Natural killer cell treated with Interleukin-12 subunit alpha and Interleukin-12 subunit beta and Interleukin-15 and Interleukin-18, amount 100 ng/mL, for 72 hours (primary cell): ENCODE measurements at regions not wholly inside any gene's neighbourhood (a gene's known extent, or its start where the extent isn't known, plus 50 kb on each side); places are given as distances from the start of the nearest gene placed in this dataset.
"Not testable (repeated sequence)": the region's sequence is repeated elsewhere in the genome, so short reads cannot be mapped to it uniquely, and the experiment has no call there.

Experiments used
- ATAC-seq, 2 donors: fragments of 150-1000 bp; cut with Tn5 transposase in 1 of 2; sonication (Bioruptor Pico), chemical (Tn5 transposase) in 1 of 2; 2 replicates each; pipeline ENCODE4 v1.10.0; 2021
- DNase-seq: peaks from one replicate; pipeline ENCODE4 v3.0.0; 2022; ENCODE audit warnings: low spot score
- H3K27ac Mint-ChIP-seq, 2 donors: 1 replicate in 1 of 2; 2 replicates in 1 of 2; pipeline ENCODE4 v1.8.0; 2022; ENCODE audit warnings: mixed read lengths in 2 of 2, mild to moderate bottlenecking in 1 of 2, moderate library complexity in 1 of 2
- H3K27me3 Mint-ChIP-seq, 2 donors: 1 replicate in 1 of 2; 2 replicates in 1 of 2; pipeline ENCODE4 v1.8.0; 2022; ENCODE audit warnings: mixed read lengths in 2 of 2
- H3K36me3 Mint-ChIP-seq: one replicate; pipeline ENCODE4 v1.8.0; 2022; ENCODE audit warnings: mixed read lengths
- H3K4me1 Mint-ChIP-seq, 2 donors: 1 replicate in 1 of 2; 2 replicates in 1 of 2; pipeline ENCODE4 v1.8.0; 2022; ENCODE audit warnings: low read depth in 2 of 2, mixed read lengths in 2 of 2, mild to moderate bottlenecking in 1 of 2
- H3K4me3 Mint-ChIP-seq: one replicate; pipeline ENCODE4 v1.8.0; 2022; ENCODE audit warnings: mixed read lengths
- H3K9me3 Mint-ChIP-seq: 2 replicates; pipeline ENCODE4 v1.8.0; 2022; ENCODE audit warnings: mixed read lengths

DNA sequence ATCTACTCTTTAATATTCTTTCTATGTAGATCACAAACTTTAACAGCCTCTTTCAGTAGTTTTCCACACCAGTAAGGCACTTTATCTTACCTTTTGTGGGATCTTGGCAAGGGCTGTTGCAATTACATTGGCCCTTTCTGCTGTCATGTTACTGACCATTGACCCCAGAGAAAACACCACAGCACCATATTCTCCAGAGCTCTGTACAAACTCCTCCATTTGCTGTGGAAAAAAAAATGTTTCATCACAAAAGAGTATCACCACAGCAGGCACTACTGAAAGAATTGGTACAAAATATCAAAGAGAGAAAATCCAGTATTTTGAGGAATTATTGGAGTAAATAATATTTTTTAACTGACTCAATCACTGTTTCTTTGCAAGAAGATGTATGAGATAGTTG, 62.3 kb upstream of the UGT2A3 start:
- H3K27ac Mint-ChIP-seq, H3K4me3 Mint-ChIP-seq, H3K4me1 Mint-ChIP-seq, DNase-seq, H3K36me3 Mint-ChIP-seq, H3K27me3 Mint-ChIP-seq, ATAC-seq, H3K9me3 Mint-ChIP-seq: not testable (repeated sequence)

DNA sequence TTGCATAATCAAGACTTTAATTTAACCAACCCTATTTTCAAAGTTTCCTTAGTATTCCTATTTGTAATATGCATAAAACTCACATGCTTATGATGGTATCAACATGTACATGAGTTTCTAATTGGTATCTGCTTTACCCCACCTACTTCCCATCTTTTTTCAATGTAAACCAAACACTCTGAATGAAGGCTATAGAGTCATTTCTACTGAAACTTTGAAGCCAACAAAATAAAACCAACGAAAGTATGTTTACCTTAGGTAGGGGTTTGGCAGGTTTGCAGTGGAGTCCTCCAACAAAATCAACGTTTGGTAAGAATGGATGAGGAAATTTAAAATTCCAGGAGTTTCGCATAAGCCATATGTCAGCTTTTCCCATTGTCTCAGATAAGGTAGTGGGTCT, 66.4 kb upstream of the UGT2A3 start:
- not testable (repeated sequence) for H3K27ac Mint-ChIP-seq, H3K36me3 Mint-ChIP-seq, H3K4me1 Mint-ChIP-seq, H3K27me3 Mint-ChIP-seq, H3K9me3 Mint-ChIP-seq, ATAC-seq, H3K4me3 Mint-ChIP-seq, DNase-seq

DNA sequence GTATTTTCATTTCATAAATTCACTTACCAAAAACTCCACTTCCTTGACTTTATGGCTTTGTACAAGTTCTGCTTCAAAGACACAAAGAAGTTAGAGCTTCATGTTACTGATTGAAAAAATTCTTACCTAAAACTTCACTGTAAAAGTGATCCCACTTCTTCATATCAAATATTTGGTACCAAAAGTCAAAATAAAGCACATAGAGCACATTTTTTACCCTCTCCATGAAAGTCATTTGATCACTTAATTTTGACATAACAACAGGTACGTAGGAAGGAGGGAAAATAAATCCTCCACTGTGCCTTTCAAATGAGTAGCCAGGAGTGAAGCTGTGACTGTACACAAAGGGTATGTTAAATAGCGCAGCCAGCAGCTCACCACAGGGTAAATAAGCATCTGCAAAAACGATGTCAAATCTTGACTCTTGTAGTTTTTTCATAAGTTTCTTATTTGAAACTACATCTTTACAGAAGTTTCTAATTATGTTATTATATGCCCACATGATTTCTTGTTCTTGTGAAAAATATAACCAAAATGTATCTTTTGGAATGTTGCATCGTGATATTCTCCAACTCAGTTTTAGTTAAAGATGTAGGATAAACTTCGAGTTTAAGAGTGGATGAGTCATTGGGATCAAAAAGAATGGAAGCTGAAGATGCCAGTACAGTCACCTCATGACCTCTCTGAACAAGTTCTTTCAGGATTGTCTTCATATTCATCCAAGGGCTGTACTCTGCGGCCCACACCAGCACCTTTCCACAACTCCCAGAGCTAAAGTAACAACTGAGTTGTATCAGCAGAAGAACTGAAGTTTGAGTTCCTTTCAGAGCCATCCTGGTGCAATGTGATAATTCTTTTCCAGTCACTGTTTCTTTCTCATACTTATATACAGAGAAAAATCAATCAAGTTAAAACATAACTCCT, 68.2 kb upstream of the UGT2A3 start:
- not testable (repeated sequence) for H3K27ac Mint-ChIP-seq, H3K9me3 Mint-ChIP-seq, ATAC-seq, H3K27me3 Mint-ChIP-seq, DNase-seq, H3K4me1 Mint-ChIP-seq, H3K36me3 Mint-ChIP-seq, H3K4me3 Mint-ChIP-seq

DNA sequence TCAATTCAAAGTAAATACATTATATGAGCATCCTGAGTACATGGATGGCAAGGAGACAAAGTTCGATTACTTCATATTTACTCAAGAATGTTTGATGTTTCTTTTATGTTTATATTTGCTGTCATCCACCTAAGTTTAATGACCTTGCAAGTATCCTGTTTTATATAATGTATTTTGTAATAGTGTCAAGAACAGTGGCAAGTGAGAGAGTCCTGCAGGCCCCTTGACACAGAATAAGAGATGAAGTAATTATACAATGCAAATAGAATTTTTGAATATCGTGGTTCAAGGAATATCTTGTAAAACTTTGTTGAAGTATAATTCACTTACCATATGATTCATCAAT, 68.8 kb upstream of the UGT2A3 start:
- DNase-seq, H3K9me3 Mint-ChIP-seq, ATAC-seq, H3K36me3 Mint-ChIP-seq, H3K27ac Mint-ChIP-seq, H3K4me1 Mint-ChIP-seq, H3K4me3 Mint-ChIP-seq, H3K27me3 Mint-ChIP-seq: not testable (repeated sequence)

DNA sequence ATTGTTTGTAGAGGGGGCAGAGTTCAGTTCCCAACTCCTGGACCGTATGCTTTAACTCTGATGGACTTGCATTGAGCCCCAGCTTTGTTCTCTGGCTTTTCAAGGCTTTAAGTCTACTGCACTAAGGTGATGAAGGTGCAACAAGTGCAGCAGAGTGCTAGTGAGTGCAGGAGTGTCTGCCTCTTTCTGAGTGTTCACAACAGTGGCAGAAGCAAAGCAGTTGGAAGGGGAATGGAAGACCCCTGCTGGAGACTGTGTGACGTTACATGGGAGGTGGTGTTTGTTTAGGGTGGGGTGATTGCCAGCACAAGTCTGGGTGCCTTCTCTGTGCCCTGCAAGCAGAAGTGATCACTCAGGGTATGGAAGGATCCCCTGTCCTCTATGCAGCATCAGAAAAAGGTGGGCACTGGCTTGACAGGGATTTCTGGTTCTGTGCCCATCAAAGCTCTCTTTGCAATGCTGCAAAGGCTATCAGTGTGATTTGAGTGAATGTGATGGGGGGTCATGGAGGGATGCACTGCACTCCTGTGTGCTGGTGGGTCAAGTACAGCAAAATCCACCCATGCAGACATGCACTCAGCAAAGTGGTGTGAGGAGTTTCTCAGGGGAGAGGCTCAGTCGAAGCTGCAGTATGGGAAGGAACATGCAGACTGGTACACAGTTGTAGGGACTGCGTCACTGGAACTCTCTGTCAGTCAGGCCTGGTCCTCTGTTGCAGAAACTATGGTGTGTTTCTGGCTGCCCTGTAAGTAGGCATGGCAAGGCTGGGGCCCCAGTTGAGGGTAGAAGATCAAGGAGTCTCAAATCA, 70.9 kb upstream of the UGT2B7 start:
- Mint-ChIP-seq H3K9me3 (no peaks in the 10 kb centered on the region), H3K36me3 (no peaks in the 10 kb centered on the region), H3K27me3 (no peaks in the 10 kb centered on the region), H3K4me1 (no peaks in the 10 kb centered on the region), H3K27ac (no peak overlapping the region), H3K4me3 (no peak overlapping the region)
- peak in 1 of 2 donors; percentile 9 for ATAC-seq
- no peak for DNase-seq

DNA sequence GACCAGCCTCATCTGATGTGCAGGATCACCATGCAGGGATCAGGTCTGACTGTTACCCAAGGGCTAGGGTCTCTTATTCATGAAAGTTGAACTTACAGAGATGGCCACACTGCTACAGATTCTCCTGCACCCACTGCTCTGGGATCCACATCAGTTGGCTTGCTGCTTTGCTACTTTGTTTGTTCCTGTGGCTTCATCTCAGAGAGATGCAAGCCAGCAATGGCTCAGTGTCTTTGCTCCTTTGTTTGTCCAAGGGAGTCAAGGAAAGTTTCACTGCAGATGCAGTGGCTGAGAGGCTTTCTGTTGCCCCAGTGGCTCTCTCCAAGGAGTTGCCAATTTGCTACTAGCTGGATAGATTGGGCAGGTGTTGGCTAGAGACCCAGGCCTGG, 70.3 kb upstream of the UGT2B7 start:
- peak in 1 of 2 donors; percentile 17 for ATAC-seq
- DNase-seq: no peak
- Mint-ChIP-seq H3K27ac (no peak overlapping the region), H3K36me3 (no peaks in the 10 kb centered on the region), H3K9me3 (no peaks in the 10 kb centered on the region), H3K27me3 (no peaks in the 10 kb centered on the region), H3K4me3 (no peak overlapping the region), H3K4me1 (no peaks in the 10 kb centered on the region)

DNA sequence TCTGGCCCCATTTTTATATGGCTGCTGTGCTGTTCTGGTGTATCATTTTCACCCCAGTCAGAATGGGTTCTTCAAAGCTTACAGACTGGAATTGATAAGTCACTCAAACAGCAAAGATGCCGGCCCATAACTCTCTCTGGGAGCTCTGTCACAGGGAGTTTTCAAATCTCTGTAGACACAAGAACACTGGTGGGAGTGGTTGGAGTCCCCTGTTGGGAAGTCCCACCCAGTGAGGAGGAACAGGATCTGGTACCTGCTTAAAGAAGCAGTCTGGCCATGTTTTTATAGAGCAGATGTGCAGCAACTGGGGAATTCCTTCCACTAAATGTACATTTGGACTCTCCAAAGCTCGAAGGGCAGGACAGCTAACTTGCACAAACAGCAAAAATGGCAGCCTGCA, 69.3 kb upstream of the UGT2B7 start:
- no peak overlapping the region for H3K27ac Mint-ChIP-seq
- H3K9me3 Mint-ChIP-seq: peaks cover 2% of the 10 kb centered on the region
- H3K36me3 Mint-ChIP-seq: no peaks in the 10 kb centered on the region
- no peak overlapping the region for H3K4me3 Mint-ChIP-seq
- no peaks in the 10 kb centered on the region for H3K27me3 Mint-ChIP-seq
- ATAC-seq: no peak
- DNase-seq: no peak
- no peaks in the 10 kb centered on the region for H3K4me1 Mint-ChIP-seq

DNA sequence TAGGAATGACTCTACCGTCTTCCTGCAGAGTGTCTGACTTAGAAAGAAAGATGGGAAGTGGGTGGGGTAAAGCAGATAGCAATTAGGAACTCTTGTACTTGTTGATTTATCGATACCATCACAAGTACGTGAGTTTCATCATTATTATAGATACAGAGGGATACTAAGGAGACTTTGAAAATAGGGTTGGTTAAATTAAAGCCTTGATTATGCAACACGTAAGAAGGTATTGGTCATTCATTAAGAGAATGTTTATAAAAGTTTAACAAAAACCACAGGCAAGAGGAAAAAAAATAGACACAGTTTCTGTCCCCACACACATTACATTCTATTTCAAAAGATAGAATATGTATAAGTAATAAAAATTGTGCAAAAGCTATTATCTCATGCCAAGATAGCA, 65.9 kb upstream of the UGT2B7 start:
- no peaks in the 10 kb centered on the region for H3K4me1 Mint-ChIP-seq
- H3K27me3 Mint-ChIP-seq: no peaks in the 10 kb centered on the region
- H3K9me3 Mint-ChIP-seq: peaks cover 7% of the 10 kb centered on the region
- no peak for DNase-seq
- no peak for ATAC-seq
- H3K27ac Mint-ChIP-seq: no peak overlapping the region
- no peak overlapping the region for H3K4me3 Mint-ChIP-seq
- no peaks in the 10 kb centered on the region for H3K36me3 Mint-ChIP-seq

DNA sequence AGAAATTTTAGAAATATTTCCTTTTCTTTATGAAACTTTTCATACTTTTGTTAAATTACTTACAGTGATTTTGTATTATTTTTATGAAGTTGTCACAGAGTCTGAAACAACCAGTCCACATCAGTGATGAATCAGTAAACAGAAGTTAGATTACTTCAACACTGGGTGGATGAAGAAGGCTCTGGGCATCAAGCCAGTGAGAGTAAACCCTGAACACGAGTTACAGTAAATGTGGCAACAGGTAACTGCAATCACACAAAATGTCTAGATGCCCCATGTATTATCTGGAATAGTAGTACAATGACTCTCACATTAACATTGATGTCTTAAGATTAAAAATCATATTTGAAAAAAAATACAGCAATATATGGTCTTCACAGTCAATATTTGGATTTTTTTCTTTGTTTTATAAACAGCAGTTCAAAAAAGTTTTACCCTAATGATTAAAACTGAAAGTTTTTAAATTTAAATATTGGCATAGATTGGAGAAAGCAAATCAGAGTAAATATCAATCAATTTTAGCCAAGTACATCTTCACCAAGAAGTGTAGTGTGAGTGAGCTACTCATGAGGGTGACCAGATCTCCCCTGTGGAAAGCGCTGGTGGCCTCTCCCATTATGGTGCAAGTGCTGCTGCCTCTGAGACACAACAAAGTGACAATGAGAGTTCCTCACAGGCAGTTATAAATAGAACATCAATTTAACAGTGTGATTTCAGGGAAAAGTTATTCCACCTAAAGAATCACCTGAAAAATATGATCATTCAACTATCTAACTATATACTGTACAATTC, 63.2 kb upstream of the UGT2B7 start:
- no peaks in the 10 kb centered on the region for H3K4me1 Mint-ChIP-seq
- H3K27ac Mint-ChIP-seq: no peak overlapping the region
- DNase-seq (no peak), ATAC-seq (no peak)
- H3K9me3 Mint-ChIP-seq: peaks cover 17% of the 10 kb centered on the region
- no peak overlapping the region for H3K4me3 Mint-ChIP-seq
- no peaks in the 10 kb centered on the region for H3K27me3 Mint-ChIP-seq
- no peaks in the 10 kb centered on the region for H3K36me3 Mint-ChIP-seq

DNA sequence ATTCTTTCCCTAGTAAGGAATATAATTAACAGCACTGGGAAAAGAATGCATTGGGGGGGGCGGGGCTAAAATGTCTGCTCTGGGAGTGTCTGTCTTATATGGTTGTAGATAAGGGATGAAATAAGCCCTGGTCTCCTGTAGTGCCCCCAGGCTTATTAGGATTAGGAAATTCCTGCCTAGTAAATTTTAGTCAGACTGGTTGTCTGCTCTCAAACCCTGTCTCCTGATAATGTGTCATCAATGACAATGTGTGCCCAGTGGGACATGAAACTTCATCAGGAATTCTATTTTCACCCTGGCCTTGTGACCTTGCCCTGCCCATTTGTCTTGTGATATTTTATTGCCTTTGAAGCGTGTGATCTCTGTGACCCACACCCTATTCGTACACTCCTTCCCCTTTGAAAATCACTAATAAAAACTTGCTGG, 61.9 kb upstream of the UGT2B7 start:
- not testable (repeated sequence) for DNase-seq, ATAC-seq, H3K27me3 Mint-ChIP-seq, H3K4me1 Mint-ChIP-seq, H3K36me3 Mint-ChIP-seq, H3K27ac Mint-ChIP-seq, H3K4me3 Mint-ChIP-seq
- peaks cover 20% of the 10 kb centered on the region for H3K9me3 Mint-ChIP-seq

DNA sequence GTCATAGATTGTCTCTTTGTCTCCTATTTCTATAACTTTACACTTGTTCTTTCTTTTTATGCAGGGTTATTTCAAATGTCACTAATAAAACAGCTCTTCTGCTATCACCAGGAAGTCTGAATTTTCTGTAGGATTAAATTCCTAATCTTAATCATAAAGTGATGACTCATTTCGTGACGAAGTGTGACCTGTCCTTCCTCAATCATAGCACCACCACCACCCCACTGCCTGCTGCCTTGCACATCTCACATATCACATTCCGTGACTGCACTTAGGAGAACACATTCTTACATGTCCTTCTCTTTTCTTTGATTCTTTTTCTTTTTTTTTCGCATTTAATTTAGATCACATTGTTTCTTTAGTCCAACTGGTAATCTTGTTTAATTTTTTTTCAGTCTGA, 57.7 kb upstream of the UGT2B7 start:
- H3K4me1 Mint-ChIP-seq: no peaks in the 10 kb centered on the region
- H3K4me3 Mint-ChIP-seq: no peak overlapping the region
- H3K27me3 Mint-ChIP-seq: no peaks in the 10 kb centered on the region
- DNase-seq (no peak), ATAC-seq (no peak)
- peaks cover 4% of the 10 kb centered on the region for H3K36me3 Mint-ChIP-seq
- no peak overlapping the region for H3K27ac Mint-ChIP-seq
- peaks cover 21% of the 10 kb centered on the region for H3K9me3 Mint-ChIP-seq

DNA sequence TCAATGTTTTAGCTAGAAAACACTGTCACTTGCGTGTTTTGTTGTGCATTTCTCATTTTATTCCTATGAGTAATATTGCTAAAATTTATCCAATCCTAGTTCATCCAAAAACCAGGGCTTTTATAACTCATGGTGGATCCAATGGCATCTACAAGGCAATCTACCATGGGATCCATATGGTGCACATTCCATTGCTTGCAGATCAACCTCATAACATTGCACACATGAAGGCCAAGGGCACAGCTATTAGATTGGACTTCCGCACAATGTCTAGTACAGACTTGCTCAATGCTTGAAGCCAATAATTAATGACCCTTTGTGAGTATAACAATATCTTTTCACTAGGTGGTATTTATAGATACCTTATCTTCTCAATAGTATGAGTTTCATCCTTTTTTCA, 57.2 kb upstream of the UGT2B7 start:
- peaks cover 21% of the 10 kb centered on the region for H3K9me3 Mint-ChIP-seq
- H3K36me3 Mint-ChIP-seq: peaks cover 4% of the 10 kb centered on the region
- no peak for DNase-seq
- no peak overlapping the region for H3K27ac Mint-ChIP-seq
- no peaks in the 10 kb centered on the region for H3K4me1 Mint-ChIP-seq
- no peak overlapping the region for H3K4me3 Mint-ChIP-seq
- no peaks in the 10 kb centered on the region for H3K27me3 Mint-ChIP-seq
- no peak for ATAC-seq

DNA sequence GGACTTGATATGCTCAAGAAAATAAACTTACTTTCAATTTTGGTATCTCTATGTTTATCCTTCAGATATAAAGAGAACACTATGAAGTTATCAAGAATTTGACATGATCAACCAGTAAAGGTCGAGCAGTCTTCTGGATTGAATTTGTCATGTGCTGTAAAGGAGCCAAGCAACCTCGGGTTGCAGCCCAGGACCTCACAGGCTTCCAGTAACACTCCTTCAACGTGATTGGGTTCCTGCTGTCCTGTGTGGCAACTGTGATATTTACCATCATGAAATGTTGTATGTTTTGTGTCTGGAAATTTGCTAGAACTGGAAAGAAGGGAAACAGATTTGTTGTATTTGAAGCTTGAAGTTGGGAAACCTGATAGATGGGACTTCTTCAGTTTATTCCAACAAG, 52.0 kb upstream of the UGT2B7 start:
- Mint-ChIP-seq H3K4me1 (no peaks in the 10 kb centered on the region), H3K9me3 (peaks cover 11% of the 10 kb centered on the region), H3K36me3 (peaks cover 4% of the 10 kb centered on the region), H3K27me3 (no peaks in the 10 kb centered on the region), H3K4me3 (no peak overlapping the region), H3K27ac (no peak overlapping the region)
- ATAC-seq (no peak), DNase-seq (no peak)
